Esophagus muscularis mucosa (tissue), 4 donors: ENCODE measurements at regions not wholly inside any gene's neighbourhood (a gene's known extent, or its start where the extent isn't known, plus 50 kb on each side); places are given as distances from the start of the nearest gene placed in this dataset.

ENCODE experiments used
- DNase-seq: peaks from one replicate; pipeline ENCODE4 v3.0.0-alpha.2; 2017; ENCODE audit errors: extremely low spot score
- H3K27ac ChIP-seq, 4 donors: fragments of 200-600 bp; sonication (generic); replicated peaks in 1 of 4; 1 replicate in 3 of 4; 2 replicates in 1 of 4; pipeline ENCODE4 v1.5.1; 2016 to 2019; ENCODE audit warnings: mild to moderate bottlenecking in 1 of 4
- H3K27me3 ChIP-seq, 4 donors: fragments of 200-600 bp; sonication (generic); one replicate each; pipeline versions ENCODE4 v1.5.1 to v1.6.0; 2016 to 2019
- H3K36me3 ChIP-seq, 4 donors: fragments of 200-600 bp; sonication (generic); one replicate each; pipeline ENCODE4 v1.5.1; 2016 to 2019
- H3K4me1 ChIP-seq, 4 donors: fragments of 200-600 bp; sonication (generic); one replicate each; pipeline ENCODE4 v1.5.1; 2016 to 2019
- H3K4me3 ChIP-seq, 4 donors: fragments of 200-600 bp; sonication (generic); 1 replicate in 2 of 4; 2 replicates in 2 of 4; pipeline ENCODE4 v1.5.1; 2016 to 2019; ENCODE audit warnings: mild to moderate bottlenecking in 4 of 4, moderate library complexity in 1 of 4
- H3K9me3 ChIP-seq, 4 donors: fragments of 200-600 bp; sonication (generic); 1 replicate in 3 of 4; 2 replicates in 1 of 4; pipeline ENCODE4 v1.5.1; 2016 to 2019
- EP300 ChIP-seq: sonication (generic); formaldehyde crosslinking; IDR thresholded peaks from one replicate; pipeline ENCODE4 v1.6.1; 2017; ENCODE audit warnings: antibody characterized with exemption
- POLR2A ChIP-seq: fragments of 450-650 bp; IDR thresholded peaks from one replicate; pipeline ENCODE4 v1.6.1; 2017; ENCODE audit warnings: antibody characterized with exemption, moderate library complexity, mild to moderate bottlenecking, low read depth
- POLR2AphosphoS5 ChIP-seq, 2 donors: sonication (generic); formaldehyde crosslinking; IDR thresholded peaks; one replicate each; pipeline ENCODE4 v1.6.1; 2017; ENCODE audit warnings: antibody characterized with exemption in 2 of 2
- WGBS: methylation state at CpG from one replicate; pipeline ENCODE4 v1.1.5; 2018; 5-methylcytosine and 5-hydroxymethylcytosine counted together
- intact Hi-C: fragments of 100-400 bp; cut with DNase I; formaldehyde crosslinking; loops from one replicate; pipeline ENCODE4 v1.15.1; 2023
- TF ChIP-seq, protein P1 (sequence below), 3 experiments: fragments of 200-600 bp in 2 of 3; fragments of 450-650 bp in 1 of 3; sonication (generic) in 2 of 3; IDR thresholded peaks; one replicate each; pipeline ENCODE4 v1.5.1; 2017 to 2019; ENCODE audit warnings: antibody characterized with exemption in 3 of 3, mild to moderate bottlenecking in 2 of 3, moderate library complexity in 1 of 3

DNA sequence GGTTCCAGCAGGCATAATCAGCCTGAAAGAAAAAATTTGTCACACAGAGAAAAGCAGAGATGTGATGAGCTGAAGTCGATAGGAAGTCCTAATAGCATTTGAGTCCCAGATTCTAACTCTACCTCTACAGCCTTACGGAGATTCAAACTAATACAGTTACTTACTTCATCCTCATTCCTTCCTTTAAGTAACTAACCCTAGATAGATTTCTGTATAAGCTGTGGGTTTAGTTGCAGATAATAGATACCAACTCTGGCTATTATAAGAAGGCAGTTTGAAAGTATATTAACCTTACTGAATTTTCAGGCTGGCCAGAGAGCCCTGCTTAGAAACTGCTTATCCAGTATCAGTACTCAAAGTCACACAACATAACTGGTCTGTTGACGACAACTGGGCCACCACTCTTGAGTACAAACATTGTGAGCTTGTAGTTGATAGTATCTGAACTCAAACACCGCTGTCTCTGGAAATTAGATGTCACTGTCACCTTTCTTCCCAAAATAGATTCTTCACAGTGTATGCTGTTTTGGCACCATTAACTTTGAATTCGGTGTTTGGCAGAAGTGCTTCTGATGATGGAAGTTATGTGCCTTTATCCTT, 484.3 kb downstream of the DIPK2A start:
- no peaks in the 10 kb centered on the region for H3K4me1 ChIP-seq
- WGBS, result 69% methylated on average over 5 of the region's 5 CpGs

GRCh38 chr3:144457758-144458157, 486.1 kb downstream of the DIPK2A start:
- no peak overlapping the region for H3K27ac ChIP-seq
- no peak for DNase-seq
- no peaks in the 10 kb centered on the region for H3K27me3 ChIP-seq
- intact Hi-C loops, result no loop called here
- no peak overlapping the region for H3K4me3 ChIP-seq
- TF ChIP-seq, protein P1, sequence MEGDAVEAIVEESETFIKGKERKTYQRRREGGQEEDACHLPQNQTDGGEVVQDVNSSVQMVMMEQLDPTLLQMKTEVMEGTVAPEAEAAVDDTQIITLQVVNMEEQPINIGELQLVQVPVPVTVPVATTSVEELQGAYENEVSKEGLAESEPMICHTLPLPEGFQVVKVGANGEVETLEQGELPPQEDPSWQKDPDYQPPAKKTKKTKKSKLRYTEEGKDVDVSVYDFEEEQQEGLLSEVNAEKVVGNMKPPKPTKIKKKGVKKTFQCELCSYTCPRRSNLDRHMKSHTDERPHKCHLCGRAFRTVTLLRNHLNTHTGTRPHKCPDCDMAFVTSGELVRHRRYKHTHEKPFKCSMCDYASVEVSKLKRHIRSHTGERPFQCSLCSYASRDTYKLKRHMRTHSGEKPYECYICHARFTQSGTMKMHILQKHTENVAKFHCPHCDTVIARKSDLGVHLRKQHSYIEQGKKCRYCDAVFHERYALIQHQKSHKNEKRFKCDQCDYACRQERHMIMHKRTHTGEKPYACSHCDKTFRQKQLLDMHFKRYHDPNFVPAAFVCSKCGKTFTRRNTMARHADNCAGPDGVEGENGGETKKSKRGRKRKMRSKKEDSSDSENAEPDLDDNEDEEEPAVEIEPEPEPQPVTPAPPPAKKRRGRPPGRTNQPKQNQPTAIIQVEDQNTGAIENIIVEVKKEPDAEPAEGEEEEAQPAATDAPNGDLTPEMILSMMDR (IDR thresholded peaks at IDR 0.05), result no peak
- TF ChIP-seq POLR2A (no peak), EP300 (no peak), POLR2AphosphoS5 (IDR thresholded peaks at IDR 0.05) (no peak)
- H3K36me3 ChIP-seq, result no peaks in the 10 kb centered on the region
- H3K4me1 ChIP-seq, result no peaks in the 10 kb centered on the region
- no peaks in the 10 kb centered on the region for H3K9me3 ChIP-seq

More for the DNA sequence above, 484.3 kb downstream of the DIPK2A start:
- Histone ChIP-seq H3K27me3 (no peaks in the 10 kb centered on the region), H3K4me3 (no peak overlapping the region), H3K9me3 (no peaks in the 10 kb centered on the region), H3K27ac (no peak overlapping the region), H3K36me3 (no peaks in the 10 kb centered on the region)
- intact Hi-C loops, result no loop called here
- no peak for DNase-seq
- TF ChIP-seq POLR2AphosphoS5 (IDR thresholded peaks at IDR 0.05) (no peak), EP300 (no peak), POLR2A (no peak)
- TF ChIP-seq, protein P1 (IDR thresholded peaks at IDR 0.05), result no peak

DNA sequence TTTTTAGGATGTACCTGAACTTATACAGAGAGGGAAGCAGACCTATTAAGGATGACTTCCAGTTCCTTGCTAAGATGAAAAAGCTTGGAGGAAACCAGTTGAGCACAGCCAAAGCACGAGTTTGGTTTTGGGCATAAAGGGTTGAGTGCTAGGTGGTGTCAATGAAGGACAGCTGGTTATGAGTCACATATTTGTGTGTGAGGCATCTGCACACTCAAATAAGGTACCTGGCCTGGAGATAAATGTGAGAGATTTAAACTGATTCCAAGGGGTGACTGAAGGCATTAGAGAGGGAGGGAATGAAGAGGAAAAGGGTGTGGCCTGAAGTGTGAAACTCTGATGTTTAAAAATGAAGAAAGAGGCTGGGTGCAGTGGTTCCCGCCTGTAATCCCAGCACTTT, 486.7 kb downstream of the DIPK2A start:
- Histone ChIP-seq H3K4me3 (no peak overlapping the region), H3K27me3 (no peaks in the 10 kb centered on the region), H3K27ac (no peak overlapping the region), H3K36me3 (no peaks in the 10 kb centered on the region), H3K9me3 (no peaks in the 10 kb centered on the region), H3K4me1 (no peaks in the 10 kb centered on the region)
- TF ChIP-seq POLR2A (no peak), POLR2AphosphoS5 (IDR thresholded peaks at IDR 0.05) (no peak), EP300 (no peak)
- TF ChIP-seq, protein P1 (IDR thresholded peaks at IDR 0.05), result no peak
- no peak for DNase-seq
- 94% methylated on average over 2 of the region's 2 CpGs for WGBS
- intact Hi-C loops, result no loop called here

DNA sequence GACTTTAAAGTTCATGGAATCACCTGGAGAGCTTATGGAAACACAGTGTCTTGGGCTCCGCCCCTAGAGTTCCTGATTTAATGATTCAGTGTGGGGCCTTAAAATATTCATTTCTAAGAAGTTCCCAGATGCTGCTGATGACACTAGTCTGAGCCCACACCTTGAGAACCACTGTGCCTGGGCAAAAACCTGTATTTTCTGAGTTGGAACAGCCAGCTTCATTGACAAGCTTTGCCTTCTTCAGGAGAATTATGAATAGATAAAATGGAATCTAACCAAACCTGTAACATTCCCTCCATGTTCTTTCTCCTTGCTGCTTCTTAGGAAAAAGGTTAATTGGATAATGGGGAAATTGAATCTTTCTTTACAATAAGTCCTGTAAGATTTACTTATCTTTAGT, 490.7 kb downstream of the DIPK2A start:
- no peaks in the 10 kb centered on the region for H3K27me3 ChIP-seq
- no peak overlapping the region for H3K27ac ChIP-seq
- DNase-seq, result no peak
- intact Hi-C loops, result no loop called here
- no peak overlapping the region for H3K4me3 ChIP-seq
- no peaks in the 10 kb centered on the region for H3K9me3 ChIP-seq
- H3K4me1 ChIP-seq, result no peaks in the 10 kb centered on the region
- 100% methylated on average over 1 of the region's 1 CpG for WGBS
- no peaks in the 10 kb centered on the region for H3K36me3 ChIP-seq
- TF ChIP-seq EP300, result no peak
- TF ChIP-seq, protein P1 (IDR thresholded peaks at IDR 0.05), result no peak
- no peak for TF ChIP-seq POLR2A
- TF ChIP-seq POLR2AphosphoS5 (IDR thresholded peaks at IDR 0.05), result no peak

DNA sequence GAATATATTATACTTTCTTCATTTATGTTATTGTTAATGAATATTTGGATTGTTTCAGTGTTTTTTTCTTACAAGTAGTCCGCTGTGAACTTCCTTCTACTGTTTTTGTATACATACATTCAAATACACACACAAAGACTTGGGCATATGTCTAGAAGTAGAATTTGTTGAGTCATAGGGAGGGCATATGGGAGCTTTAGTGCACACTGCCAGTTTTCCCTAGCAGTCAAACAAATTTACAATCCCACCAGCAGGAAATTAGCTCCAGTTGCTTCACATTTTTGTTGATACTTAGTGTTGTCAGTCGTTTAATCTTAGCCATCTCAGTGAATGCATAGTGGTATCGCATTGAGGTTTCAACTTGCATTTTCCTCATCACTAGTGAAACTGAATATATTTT, 492.3 kb downstream of the DIPK2A start:
- no peaks in the 10 kb centered on the region for H3K4me1 ChIP-seq
- 89% methylated on average over 3 of the region's 3 CpGs for WGBS
- intact Hi-C loops, result no loop called here

More for the DNA sequence above, 492.3 kb downstream of the DIPK2A start:
- Histone ChIP-seq H3K36me3 (no peaks in the 10 kb centered on the region), H3K27ac (no peak overlapping the region), H3K4me3 (no peak overlapping the region), H3K9me3 (no peaks in the 10 kb centered on the region), H3K27me3 (no peaks in the 10 kb centered on the region)
- TF ChIP-seq EP300 (no peak), POLR2AphosphoS5 (IDR thresholded peaks at IDR 0.05) (no peak), POLR2A (no peak)
- TF ChIP-seq, protein P1 (IDR thresholded peaks at IDR 0.05), result no peak
- no peak for DNase-seq
